Bone marrow (tissue), 2 donors: ENCODE measurements at regions not wholly inside any gene's neighbourhood (a gene's known extent, or its start where the extent isn't known, plus 50 kb on each side); places are given as distances from the start of the nearest gene placed in this dataset.

ENCODE experiments used
- DNase-seq, 2 donors: peaks; one replicate each; lab custom pipeline; 2025; lab: John Stamatoyannopoulos, UW

GRCh38 chr13:44093607-44094564 is 214.2 kb downstream of the LACC1 start:
- DNase-seq = no peak

DNA sequence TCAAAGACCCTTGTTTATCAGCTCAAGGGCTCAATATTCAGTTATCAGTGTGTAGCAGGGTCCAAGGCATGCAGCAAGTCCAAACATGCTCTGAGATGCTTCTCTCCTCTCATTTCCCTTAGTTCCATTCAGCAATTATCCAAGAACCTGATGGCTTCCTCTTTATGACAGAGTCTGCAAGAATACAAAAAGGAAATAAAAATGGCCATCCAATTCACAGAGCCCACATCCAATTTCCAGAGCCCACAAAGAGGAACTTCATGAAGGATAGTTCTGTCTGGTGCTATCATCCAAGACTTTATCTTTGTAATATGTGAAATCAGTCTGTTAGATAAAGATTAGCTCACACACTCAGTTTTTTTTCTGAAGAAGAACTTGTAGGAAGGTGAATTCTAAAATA is 217.2 kb downstream of the LACC1 start:
- DNase-seq = no peak

GRCh38 chr13:44098559-44098958 is 218.9 kb downstream of the LACC1 start:
- DNase-seq = no peak

DNA sequence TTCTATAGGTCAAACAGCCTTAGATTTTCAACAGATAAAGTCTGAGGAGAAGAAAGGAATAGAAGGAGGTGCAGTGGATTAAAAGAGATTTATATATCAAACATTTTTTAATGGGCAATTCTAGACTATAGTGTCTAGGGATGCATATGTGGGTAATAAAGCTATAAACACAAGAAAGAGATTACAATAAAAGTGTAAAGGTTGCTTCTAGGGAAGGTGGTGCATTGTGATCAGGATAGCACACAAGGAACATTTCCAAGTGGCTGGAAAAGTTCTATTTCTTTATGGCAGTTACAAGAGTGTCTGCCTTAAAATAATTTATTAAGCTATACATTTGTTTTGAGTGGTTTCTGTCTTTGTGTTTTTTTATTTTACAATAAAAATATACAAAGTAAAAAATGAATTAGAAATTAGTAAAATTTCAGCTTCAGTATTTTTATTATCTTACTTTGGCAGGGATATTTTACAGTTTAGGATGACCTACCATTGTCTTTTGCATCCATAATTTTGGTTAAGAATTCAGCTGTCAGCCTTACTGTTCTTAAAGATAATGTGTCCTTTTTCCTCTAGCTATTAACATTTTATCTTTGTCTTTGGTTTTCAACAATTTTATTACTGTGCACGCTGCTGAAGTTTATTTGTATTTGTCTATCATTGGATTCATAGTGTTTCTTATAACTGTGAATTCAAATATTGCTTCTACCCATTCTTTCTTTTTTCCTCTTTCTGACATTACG is 221.8 kb downstream of the LACC1 start:
- DNase-seq = no peak

DNA sequence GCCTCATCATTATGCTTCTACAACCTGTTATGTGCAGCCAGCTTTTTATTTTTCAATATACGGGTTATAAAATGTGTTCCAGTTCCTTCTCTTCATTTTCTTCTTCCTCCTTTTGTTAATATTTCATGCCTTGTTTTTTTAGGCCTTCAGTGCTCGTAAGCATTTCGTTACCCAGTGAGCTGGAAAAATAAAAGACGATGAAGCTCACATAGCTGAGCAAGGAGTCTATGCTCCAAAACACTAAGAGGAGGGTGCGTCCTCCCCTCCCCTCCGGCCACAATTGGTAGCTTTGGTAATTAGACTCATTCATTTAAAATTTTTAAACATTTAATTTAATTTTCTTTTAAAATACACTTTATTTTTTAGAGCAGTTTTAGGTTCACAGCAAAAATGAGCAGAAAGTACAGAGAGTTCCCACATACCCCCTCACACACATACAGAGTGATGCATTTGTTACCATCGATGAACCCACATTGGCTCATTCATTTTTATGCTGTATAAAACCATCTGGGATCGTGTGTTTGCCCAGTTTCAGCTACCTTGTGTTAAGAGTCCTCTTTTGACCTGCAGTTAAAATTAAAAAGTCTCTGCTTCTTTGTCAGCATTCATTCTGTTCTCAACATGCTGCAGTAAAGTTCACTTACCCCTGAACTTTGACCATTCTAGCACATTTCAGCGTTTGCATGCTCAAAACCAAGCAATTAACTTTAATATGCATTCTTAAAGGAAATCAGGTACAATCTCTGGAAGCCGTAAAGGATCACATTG is 223.9 kb downstream of the LACC1 start:
- DNase-seq = no peak

- no peak for DNase-seq
Measured at GRCh38 chr13:44104197-44104490, 224.4 kb downstream of the LACC1 start.

DNA sequence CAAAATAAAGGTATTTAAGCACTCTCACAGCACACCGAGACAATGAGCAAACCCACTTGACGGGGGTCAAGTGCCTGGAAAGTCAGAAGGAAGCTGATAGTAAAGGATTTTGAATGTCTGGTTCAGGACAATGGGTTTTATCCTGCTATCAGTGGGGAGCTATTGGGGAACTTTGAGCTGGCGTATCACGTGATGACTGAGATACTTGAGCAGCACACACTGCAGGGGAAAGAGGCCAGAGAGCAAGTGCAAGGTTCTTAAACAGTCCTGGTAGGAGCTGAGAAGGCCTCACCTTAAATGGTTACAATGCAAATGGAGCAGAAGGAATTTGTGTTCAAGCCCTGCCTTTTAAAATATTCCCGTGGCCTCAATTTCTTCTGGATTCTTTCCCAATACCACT is 225.3 kb downstream of the LACC1 start:
- DNase-seq = no peak

DNA sequence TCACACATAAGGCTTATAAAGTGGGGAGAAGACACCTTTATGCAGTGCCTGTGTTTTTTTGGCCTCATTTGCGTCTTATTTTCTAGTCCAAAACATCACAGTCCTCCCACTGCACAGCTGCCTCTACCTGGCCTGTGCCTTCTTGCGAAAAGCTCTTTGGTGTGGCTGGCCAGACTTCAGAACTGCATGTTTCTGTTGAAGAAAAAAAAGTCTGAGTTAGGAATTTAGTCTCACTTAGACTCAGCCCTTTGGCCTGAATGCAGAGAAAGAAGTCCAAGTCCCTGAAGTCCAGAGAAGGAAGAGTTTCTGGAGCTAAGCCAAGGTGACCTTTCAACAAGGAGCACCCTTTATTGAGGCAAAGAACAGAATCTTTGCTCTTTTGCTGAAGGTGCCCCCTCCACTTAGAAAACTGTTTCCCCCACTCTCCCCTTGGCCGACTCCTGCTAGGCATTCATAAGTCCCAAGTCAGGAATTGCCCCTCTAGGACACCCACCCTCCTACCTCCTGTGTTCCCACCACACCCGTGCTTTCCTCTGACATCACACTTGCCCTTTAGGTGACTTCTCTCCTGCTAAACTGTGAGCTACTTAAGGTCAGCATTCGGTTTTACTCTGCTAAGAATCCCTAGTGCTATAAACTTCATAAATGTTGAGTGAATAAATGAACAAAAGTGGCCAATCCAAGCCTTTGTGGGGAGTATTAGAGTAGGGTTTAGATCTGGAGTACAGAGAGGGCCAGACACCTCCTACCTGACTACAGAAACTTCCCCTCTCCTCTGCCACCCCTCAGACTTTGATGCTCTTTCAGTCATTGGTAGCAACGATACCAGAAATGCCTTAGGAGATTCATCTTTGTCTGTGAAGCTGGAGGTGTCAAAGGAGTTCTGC is 226.8 kb downstream of the LACC1 start:
- DNase-seq = no peak

DNA sequence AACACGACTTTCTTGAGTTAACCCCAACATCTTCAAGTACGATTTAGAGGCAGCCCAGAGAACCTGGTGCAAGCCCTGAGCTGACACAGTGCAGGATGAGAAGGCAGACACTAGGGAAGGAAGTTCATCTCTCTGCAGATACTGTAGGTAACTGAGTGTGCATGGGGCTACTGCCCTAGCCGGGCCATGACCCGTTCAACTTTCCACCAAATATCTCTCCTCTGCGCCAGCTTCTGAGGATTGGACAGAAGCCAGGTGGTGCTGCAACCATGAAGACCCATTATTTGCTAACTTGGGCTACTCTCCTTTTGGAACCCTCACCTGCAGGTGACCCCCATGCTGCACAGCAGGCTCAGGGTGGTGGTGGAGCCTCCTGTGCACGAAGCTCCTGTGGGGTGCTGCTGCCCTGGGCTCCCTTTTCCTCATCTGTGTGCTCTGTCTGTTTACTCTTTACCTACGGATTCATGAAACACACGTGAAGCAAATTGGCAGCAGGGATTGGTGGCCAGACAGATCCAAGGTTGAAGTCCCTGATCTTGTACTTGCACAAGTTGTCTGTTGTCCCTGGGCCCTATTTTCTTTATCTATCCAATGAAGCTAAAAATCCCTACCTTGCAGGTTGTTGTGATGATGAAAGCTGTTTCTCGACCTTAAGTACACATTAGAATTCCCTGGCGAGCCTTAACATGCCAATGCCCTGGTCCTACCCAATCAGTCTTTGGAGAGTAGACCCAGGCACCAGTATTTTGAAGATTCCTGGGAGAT is 227.8 kb downstream of the LACC1 start:
- no peak for DNase-seq

DNA sequence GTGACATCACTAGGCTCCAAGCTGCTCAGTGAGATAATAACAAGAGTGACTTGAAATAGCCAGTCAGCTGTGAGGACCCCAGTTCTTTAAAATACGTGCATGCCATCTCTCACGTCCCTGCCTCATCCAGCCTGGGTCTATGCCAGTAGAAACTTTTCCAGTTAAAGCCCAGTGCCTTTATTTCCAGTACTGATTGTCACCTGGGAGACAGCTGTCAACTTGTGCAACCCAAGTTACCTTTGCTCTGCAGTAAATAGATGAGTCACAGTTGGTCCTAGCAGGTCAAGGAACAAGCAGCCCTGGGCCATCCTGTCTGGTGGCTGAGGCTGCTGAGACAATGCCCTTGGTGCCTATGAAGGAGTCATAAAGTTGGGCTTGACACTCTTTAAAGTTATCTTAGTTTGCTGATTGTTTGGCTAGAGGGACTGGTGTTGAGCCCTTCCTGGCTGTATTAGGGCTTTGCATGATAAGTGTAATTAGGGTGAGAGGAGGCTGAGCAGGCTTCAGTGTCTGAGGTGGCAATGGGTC is 228.7 kb downstream of the LACC1 start:
- DNase-seq = no peak

- DNase-seq = no peak
Measured at GRCh38 chr13:44110091-44110621, 230.5 kb downstream of the LACC1 start.

DNA sequence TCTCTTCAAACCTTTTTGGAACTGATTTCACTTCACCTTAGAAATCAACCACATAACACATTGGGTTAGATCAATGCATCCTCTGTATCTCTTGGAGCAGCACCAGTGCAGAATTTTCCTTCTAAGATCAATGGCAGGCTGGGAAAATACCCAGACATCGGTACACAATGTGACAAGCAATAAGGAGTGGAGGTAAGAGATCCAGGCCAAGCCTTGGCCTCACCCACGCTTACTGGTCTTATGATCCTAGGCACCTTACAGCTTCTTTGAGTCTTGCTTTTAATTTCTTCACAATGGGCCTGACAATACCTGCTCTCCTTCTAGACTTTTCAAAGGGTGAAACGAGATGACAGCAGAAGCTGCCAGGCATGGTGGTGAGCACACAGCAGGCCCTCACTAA is 232.0 kb downstream of the LACC1 start:
- DNase-seq = no peak

- DNase-seq = no peak
Measured at GRCh38 chr13:44112700-44113329, 233.1 kb downstream of the LACC1 start.

- peak in 1 of 2 donors; percentile 43 for DNase-seq
Measured at GRCh38 chr13:44116562-44117332, 237.0 kb downstream of the LACC1 start.

DNA sequence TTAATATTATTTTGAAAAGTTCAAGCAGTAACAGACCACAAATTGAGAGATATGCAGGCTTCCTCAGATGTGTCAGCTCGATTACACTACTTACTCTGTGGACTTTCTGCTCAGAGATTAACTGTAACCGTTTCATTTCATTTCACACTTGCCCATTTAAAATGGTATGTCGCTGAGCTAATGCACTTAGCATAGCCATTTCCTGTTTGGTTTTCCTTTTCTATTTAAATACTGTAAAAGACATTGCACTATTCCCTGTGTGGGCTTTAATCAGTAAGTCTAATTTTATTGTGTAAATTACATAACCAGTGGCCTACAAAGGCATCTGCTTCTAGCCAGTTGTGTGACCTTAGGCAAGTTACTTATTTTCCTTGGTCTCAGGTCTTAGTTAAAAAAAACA is 237.6 kb downstream of the LACC1 start:
- DNase-seq = peak in 1 of 2 donors; percentile 43

DNA sequence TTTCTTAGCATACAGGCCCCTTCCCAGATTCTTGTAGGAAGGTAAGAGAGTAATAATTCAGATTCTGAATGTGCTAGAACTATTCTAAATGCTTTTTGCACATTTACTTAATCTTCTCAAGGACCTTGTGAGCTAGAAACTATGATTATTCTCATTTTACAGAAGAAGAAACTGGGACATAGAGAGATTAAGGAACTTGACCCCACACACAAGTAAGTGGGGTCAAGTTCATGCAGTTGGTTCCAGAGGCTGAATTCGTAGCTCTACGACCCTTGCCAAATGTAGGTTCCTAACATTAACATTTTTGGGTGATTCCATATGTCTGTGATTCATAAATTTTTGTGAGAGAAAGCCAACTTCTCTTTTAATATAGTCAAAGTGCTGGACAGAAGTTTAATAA is 238.1 kb downstream of the LACC1 start:
- no peak for DNase-seq

GRCh38 chr13:44118881-44119280 is 239.2 kb downstream of the LACC1 start:
- DNase-seq = no peak

DNA sequence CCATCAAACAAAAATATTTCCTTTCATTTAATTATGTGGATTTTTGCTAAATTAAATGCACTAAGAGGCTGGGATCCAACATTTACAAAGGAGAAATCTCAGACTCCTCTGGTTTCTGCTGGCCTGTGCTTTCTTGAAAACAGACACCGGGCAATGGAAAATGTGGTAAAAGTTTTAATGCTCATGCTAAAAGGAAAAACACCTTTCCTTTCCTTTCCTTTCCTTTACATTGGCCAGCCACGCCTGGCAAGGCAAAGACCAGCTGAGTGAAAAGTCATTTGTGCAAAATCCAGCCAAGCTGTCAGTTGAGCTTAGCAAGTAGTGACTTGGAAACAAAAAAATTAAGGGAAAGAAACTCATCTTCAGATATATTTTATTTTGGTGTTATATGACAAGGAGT is 240.3 kb downstream of the LACC1 start:
- DNase-seq = no peak
